H7 (cell line): ENCODE measurements at regions not wholly inside any gene's neighbourhood (a gene's known extent, or its start where the extent isn't known, plus 50 kb on each side); places are given as distances from the start of the nearest gene placed in this dataset.

Experiments used
- DNase-seq: peaks from one replicate; pipeline ENCODE4 v3.0.0; 2012
- H3K27me3 ChIP-seq: 2 replicates; pipeline ENCODE4 v1.6.0; 2011; ENCODE audit warnings: mild to moderate bottlenecking, low read length; ENCODE audit not compliant: control insufficient read depth, insufficient read depth
- H3K36me3 ChIP-seq: replicated peaks from 2 replicates; pipeline ENCODE4 v1.5.1; 2011; ENCODE audit warnings: low read length; ENCODE audit not compliant: control insufficient read depth, insufficient read depth
- H3K4me3 ChIP-seq: 2 replicates; pipeline ENCODE4 v1.5.1; 2011; ENCODE audit warnings: low read depth, mild to moderate bottlenecking, control low read depth, low read length, moderate library complexity; ENCODE audit not compliant: insufficient read depth

DNA sequence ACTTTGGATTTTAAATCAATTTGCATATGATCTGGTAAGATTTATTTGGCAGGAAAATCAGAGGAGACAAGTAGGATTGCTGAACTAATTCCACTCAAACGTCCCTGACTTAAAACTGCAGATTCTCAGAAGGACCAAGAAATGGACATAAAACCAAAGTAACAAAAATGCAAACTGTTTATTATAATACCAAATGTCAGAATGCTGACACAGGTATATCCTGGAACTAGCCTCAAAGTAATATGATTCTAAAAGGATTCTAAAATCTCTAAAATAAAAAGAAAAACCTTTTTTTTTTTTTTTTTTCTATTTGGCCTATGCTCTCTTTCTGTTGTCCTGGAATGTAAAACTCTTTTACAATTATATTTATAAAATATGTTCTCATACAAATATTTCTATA is 74.4 kb upstream of the BTBD3 start:
- no peaks in the 10 kb centered on the region for H3K36me3 ChIP-seq
- H3K27me3 ChIP-seq = no peaks in the 10 kb centered on the region
- H3K4me3 ChIP-seq = no peak overlapping the region
- DNase-seq = no peak

DNA sequence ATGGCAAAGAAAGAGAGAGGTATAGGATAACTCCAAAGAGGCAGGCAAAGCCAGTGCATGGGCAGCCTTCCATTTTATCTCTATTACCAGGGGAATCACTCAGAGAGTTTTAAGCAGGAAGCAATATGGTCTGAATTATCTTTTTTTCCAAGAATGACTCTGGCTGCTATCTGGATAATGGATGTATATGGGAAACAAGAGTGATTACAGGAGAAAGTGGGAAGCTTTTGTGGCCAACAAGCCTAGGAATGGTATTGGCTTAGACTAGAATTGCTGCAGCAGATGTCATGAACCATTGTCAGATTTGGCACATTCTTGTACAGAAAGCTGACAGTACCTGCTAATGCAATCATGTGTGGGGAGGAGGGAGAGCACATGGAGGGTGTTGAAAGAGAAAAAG is 73.0 kb upstream of the BTBD3 start:
- Histone ChIP-seq H3K27me3 (no peaks in the 10 kb centered on the region), H3K36me3 (no peaks in the 10 kb centered on the region), H3K4me3 (no peak overlapping the region)
- DNase-seq = no peak

DNA sequence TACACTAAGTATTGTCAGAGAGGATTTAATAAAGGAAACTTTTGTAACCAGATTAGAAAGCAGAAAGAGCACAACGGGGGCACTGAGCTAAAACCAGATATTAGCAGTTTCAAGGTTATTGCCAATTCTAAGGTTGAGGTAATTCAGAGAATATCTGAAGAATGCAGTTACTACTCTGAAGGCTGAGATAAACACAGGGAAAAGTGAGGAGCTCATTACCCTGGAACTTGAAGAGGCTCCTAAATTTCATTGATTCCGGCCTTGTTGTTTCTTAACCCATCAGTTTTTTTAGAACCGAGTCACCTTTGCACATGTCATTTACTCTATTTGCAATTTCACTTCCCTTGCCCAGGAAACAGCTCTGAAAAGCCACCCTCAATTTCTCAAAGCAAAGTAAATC is 72.4 kb upstream of the BTBD3 start:
- Histone ChIP-seq H3K4me3 (no peak overlapping the region), H3K36me3 (no peaks in the 10 kb centered on the region), H3K27me3 (no peaks in the 10 kb centered on the region)
- DNase-seq = no peak

DNA sequence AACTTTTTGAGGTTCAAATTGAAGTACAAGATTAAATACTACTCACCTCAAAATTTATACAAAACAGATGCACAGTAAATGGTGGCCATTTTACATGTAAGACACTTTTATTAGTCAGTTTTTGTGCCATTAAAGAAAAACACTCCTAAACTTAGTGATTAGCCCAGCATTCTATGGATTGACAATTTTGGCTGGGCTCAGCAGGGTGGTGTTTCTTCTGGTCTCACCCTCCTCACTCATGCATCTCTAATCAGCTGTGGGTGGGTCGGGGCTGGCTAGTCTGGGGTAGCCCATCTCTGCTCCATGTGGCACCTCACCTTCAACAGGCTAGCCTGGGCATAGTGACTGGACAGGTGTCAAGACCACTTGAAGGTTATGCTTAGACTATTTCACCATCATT is 71.6 kb upstream of the BTBD3 start:
- Histone ChIP-seq H3K27me3 (no peaks in the 10 kb centered on the region), H3K36me3 (no peaks in the 10 kb centered on the region), H3K4me3 (no peak overlapping the region)
- DNase-seq = no peak

DNA sequence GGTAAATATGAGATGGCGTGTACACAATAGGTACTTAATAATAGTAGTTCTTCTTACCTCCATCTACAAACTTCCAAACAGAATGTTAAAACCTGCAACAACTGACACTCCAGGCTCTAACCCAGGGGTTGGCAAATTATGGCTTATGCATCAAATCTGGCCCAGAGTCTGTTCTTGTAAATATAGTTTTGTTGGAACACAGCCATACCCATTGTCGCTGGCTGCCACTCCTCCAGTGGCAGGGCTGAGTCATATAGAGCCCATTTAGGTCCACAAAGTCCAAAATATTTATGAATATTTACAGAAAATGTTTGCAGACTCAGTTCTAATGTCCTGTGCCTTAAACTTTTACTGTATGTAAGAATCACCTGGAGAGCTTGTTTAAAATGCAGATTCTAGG is 69.9 kb upstream of the BTBD3 start:
- H3K36me3 ChIP-seq = no peaks in the 10 kb centered on the region
- no peaks in the 10 kb centered on the region for H3K27me3 ChIP-seq
- no peak for DNase-seq
- no peak overlapping the region for H3K4me3 ChIP-seq

DNA sequence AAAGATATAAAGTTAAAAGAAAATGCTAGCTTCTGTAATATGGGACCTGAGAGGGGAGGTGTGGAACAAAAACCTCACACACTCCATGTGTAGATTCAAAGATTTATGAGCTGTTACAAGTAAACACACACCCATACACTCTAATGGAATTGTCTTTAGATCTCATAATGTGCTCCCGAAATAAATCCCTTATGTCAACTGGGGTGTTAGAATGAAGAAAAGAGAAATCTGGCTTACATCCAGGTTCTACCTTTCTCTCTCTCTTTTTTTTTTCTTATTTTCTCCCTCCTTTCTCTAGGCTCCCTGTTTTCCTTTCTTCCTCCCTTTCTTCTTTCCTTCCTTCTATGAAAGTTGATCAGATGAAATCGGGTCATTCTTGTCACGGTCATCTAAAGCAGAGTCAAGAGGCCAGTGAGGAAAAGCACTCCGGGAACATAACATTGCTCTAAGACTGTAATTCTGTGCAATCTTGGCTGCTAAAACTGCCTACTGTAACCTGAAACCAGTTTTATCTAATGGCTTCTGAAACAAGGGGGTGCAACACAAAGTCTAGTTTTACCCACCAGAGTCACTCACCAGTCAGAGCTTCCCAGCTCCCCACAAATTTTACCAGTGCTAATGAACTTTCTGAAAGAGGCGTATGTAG is 68.3 kb upstream of the BTBD3 start:
- DNase-seq = no peak
- Histone ChIP-seq H3K27me3 (no peaks in the 10 kb centered on the region), H3K4me3 (no peak overlapping the region), H3K36me3 (no peaks in the 10 kb centered on the region)

DNA sequence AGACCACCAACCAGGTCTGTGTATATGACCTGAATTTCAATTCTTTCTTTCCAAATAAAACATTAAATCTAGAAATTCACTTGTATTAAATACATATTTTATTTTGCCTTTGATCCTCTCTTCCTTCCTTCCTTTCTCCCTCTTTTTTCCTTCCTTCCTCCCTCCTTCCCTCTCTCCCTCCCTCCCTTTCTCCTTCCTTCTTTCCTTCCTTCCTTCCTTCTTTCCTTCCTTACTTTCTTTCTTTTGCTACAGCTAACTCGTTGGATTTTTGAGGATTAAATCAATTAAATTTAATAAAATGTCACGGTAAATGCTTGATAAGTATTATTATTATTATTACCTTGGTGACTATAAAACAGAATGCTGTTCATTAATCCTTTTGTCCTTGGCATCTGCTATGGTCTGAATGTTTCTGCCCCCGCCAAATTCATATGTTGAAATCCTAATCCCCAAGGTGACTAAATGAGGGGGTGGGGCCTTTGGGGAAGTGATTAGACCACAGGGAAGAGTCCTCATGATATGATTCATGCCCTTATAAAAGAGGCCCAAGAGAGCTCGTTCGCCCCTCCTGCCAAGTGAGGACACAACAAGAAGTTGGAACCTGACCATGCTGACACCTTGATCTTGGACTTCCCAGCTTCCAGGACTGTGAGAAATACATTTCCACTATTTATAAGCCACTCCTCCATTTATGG is 67.6 kb upstream of the BTBD3 start:
- no peaks in the 10 kb centered on the region for H3K27me3 ChIP-seq
- H3K4me3 ChIP-seq = no peak overlapping the region
- no peak for DNase-seq
- no peaks in the 10 kb centered on the region for H3K36me3 ChIP-seq

DNA sequence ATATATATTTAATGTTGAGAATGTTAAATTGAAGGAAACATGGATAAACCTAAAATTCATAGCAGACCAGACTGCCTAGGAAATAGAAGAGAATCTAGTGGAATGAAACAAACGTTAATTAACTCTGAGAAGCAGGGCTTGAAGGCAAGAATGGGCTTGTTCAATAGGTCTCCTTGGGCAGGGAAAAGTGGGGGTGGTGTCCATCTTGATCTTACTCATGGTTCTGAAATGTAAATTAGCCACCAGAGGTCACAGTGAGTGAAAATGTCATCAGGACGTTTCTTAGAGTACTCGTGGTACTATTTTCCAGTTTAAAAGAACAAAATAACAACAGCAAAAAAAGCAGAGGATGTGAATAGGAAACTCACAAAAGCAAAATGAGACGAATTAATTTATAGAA is 66.8 kb upstream of the BTBD3 start:
- H3K4me3 ChIP-seq = no peak overlapping the region
- no peak for DNase-seq
- no peaks in the 10 kb centered on the region for H3K27me3 ChIP-seq

DNA sequence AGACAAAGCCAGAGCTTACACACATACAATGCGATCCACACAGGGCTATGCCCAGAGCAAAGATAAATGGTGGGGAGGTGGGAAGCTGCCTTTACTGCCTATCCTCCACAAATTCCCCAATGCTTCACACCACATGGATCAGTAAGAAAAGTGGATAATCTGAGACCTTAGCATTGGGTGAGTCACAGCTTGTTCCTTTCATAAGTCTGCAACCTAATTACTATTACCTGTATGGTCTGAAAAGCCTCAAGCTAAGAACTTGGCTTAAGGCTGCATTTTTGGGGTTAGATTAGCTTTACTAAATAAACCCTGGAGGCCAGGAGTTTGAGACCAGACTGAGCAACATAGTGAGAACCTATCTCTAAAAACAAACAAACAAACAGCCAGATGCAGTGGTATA is 66.0 kb upstream of the BTBD3 start:
- Histone ChIP-seq H3K4me3 (no peak overlapping the region), H3K27me3 (no peaks in the 10 kb centered on the region), H3K36me3 (no peaks in the 10 kb centered on the region)
- no peak for DNase-seq

More for the DNA sequence above, 66.8 kb upstream of the BTBD3 start:
- H3K36me3 ChIP-seq = no peaks in the 10 kb centered on the region

DNA sequence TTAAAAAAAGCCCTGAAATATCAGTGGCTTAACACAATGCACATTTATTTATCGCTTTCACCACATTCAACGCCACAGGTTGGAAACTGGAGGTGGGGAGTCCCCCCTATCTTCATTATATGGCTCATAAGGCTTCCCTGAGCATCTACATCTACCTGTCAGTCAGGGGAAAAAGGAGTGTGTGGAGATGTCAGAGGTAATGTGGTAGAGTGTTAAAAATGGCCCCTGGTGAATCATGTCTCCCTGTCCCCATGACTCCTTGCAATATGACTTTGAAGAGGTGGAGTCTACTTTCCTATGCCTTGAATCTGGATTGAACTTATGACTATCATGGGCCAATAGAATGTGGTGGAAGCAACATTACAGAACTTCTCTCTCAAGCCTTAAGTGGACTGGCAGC is 65.5 kb upstream of the BTBD3 start:
- H3K36me3 ChIP-seq = no peaks in the 10 kb centered on the region
- no peaks in the 10 kb centered on the region for H3K27me3 ChIP-seq
- no peak for DNase-seq
- no peak overlapping the region for H3K4me3 ChIP-seq

DNA sequence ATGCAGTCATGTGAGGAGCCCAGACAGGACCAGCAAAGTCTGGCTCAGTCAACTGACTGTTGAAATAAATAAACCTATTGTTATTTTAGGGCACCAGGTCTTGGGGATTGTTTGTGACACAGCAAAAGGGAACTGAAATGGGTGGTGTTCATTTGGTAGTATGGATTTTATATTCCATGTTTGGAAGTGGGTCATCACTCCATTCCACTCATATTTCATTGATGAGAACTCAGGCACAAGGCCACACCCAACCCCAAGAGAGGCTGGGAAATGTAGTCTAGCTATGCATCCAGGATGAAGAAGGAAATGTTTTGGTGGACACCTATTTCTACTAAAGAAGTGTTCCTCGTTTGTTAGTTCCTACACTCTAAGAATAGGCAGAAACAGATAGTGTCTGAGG is 64.9 kb upstream of the BTBD3 start:
- H3K27me3 ChIP-seq = no peaks in the 10 kb centered on the region
- DNase-seq = no peak
- no peaks in the 10 kb centered on the region for H3K36me3 ChIP-seq
- H3K4me3 ChIP-seq = no peak overlapping the region

DNA sequence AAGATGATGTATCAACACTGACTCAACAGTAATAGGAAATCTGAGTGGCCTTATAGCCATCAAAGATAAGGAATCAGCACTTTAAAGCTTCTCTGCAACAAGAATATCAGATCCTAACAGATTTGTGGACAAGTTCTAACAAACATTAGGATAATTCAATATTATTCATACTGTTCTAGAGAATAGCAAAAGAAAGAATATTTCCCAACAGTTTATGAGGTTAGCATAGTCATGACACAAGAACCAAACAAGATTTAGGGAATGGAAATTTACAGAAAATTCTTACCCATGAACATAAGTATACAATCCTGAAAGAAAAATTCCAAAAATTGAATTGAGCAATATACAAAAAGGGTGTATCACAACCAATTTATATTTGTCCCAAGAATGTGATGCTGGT is 64.3 kb upstream of the BTBD3 start:
- H3K27me3 ChIP-seq = no peaks in the 10 kb centered on the region
- DNase-seq = no peak
- no peak overlapping the region for H3K4me3 ChIP-seq
- H3K36me3 ChIP-seq = no peaks in the 10 kb centered on the region

DNA sequence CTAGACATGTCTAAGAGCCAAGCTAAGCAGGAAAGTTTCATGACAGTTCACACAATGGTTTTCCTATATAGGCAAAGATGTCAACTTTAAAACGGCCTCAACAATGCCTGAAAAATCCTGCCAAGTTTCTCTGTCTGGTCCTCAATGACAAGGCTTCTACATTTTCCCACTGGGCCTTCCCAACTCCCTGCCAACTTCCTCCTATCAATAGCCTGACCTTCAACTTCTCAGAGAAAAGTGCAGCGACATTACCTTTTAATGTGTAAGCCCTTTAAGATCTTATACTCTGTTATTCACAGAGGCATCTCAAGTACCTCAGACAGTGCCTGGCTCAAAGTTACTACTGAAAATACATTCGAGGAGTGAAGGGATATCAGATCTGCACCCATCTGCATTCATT is 56.2 kb upstream of the BTBD3 start:
- Histone ChIP-seq H3K36me3 (no peaks in the 10 kb centered on the region), H3K27me3 (no peaks in the 10 kb centered on the region), H3K4me3 (no peak overlapping the region)
- no peak for DNase-seq

DNA sequence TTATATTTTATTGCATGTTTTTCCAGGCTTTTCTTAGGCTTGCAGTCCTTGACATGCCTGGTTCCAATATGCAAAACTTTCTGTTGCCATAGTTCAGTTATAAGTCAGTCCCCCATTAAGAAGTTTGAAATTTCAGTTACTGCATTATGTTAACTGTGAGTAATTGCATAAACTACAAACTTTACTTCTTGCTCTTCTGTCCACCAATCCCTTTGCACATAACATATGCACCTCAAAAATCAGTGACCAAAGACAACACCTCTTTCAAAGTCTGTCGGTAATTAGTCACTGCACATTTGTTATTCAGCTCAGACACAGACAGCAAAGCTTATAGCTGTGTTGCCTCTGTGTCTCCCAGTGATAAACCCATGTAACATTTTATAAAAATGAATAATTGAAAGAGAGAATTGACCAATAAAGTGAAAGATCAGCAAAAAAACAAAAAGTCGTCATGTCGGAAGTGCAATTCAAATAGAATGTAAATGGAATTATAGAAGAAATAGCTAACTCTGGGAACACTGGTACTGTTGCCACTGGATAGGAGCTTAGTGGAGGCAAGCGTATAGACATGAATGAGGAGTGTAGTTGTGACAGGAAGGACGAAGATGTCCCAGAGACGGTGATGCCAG is 50.3 kb upstream of the BTBD3 start:
- DNase-seq = no peak
- no peak overlapping the region for H3K4me3 ChIP-seq
- no peaks in the 10 kb centered on the region for H3K27me3 ChIP-seq
- no peaks in the 10 kb centered on the region for H3K36me3 ChIP-seq
